Vagina (tissue), 2 donors: ENCODE measurements at regions not wholly inside any gene's neighbourhood (a gene's known extent, or its start where the extent isn't known, plus 50 kb on each side); places are given as distances from the start of the nearest gene placed in this dataset.

ENCODE experiments used
- DNase-seq, 2 donors: peaks; one replicate each; pipeline ENCODE4 v3.0.0-alpha.2; 2017; ENCODE audit errors: extremely low spot score in 2 of 2
- H3K27ac ChIP-seq: fragments of 200-600 bp; sonication (generic); one replicate; pipeline ENCODE4 v1.5.1; 2019
- H3K27me3 ChIP-seq: fragments of 200-600 bp; sonication (generic); one replicate; pipeline ENCODE4 v1.5.1; 2019
- H3K36me3 ChIP-seq, 2 donors: fragments of 200-600 bp; sonication (generic); one replicate each; pipeline ENCODE4 v1.5.1; 2017 to 2019
- H3K4me1 ChIP-seq: fragments of 200-600 bp; sonication (generic); one replicate; pipeline ENCODE4 v1.5.1; 2019
- H3K4me3 ChIP-seq, 2 donors: fragments of 200-600 bp; sonication (generic); 1 replicate in 1 of 2; 2 replicates in 1 of 2; pipeline ENCODE4 v1.5.1; 2016 to 2019
- H3K9me3 ChIP-seq: fragments of 200-600 bp; sonication (generic); one replicate; pipeline ENCODE4 v1.5.1; 2019
- CTCF ChIP-seq, 3 experiments: fragments of 450-650 bp in 2 of 3; fragments of 200-600 bp in 1 of 3; sonication (generic) in 1 of 3; IDR thresholded peaks; one replicate each; pipeline ENCODE4 v1.5.1; 2017 to 2019; ENCODE audit warnings: antibody characterized with exemption in 3 of 3, mild to moderate bottlenecking in 2 of 3, moderate library complexity in 2 of 3
- POLR2A ChIP-seq, 2 donors: fragments of 450-650 bp; IDR thresholded peaks; one replicate each; pipeline ENCODE4 v1.6.1; 2017; ENCODE audit warnings: antibody characterized with exemption in 2 of 2, mild to moderate bottlenecking in 2 of 2, moderate library complexity in 2 of 2
- POLR2AphosphoS5 ChIP-seq, 2 donors: sonication (generic); formaldehyde crosslinking; IDR thresholded peaks; one replicate each; pipeline ENCODE4 v1.9.0; 2017; ENCODE audit warnings: antibody characterized with exemption in 2 of 2, mild to moderate bottlenecking in 2 of 2, low read depth in 1 of 2; ENCODE audit not compliant: insufficient read depth in 1 of 2
- intact Hi-C: fragments of 100-400 bp; cut with DNase I; formaldehyde crosslinking; loops from one replicate; pipeline ENCODE4 v1.15.1; 2023

- peak; percentile 34 to 58 for DNase-seq
- TF ChIP-seq CTCF (IDR thresholded peaks at IDR 0.05) (no peak), POLR2A (IDR thresholded peaks at IDR 0.05) (no peak), POLR2AphosphoS5 (IDR thresholded peaks at IDR 0.05; ENCODE audit: insufficient read depth in 1 of 2, low read depth in 1 of 2) (no peak)
- H3K4me1 ChIP-seq = no peaks in the 10 kb centered on the region
Observed at GRCh38 chr14:95811813-95812212, 64.8 kb upstream of the TUNAR start.

GRCh38 chr14:95808371-95808770 is 68.3 kb upstream of the TUNAR start:
- H3K9me3 ChIP-seq = no peaks in the 10 kb centered on the region
- no peaks in the 10 kb centered on the region for H3K27me3 ChIP-seq
- no peaks in the 10 kb centered on the region for H3K4me1 ChIP-seq
- H3K36me3 ChIP-seq = no peaks in the 10 kb centered on the region
- intact Hi-C loops = no loop called here
- H3K4me3 ChIP-seq = no peak overlapping the region
- no peak for TF ChIP-seq POLR2A (IDR thresholded peaks at IDR 0.05)
- no peak for TF ChIP-seq POLR2AphosphoS5 (IDR thresholded peaks at IDR 0.05; ENCODE audit: insufficient read depth in 1 of 2, low read depth in 1 of 2)
- no peak for TF ChIP-seq CTCF (IDR thresholded peaks at IDR 0.05)
- H3K27ac ChIP-seq = no peak overlapping the region
- DNase-seq = peak in 1 of 2 donors; percentile 37

More at GRCh38 chr14:95811813-95812212, 64.8 kb upstream of the TUNAR start:
- no peaks in the 10 kb centered on the region for H3K9me3 ChIP-seq
- H3K27ac ChIP-seq = no peak overlapping the region
- no peaks in the 10 kb centered on the region for H3K36me3 ChIP-seq
- no peaks in the 10 kb centered on the region for H3K27me3 ChIP-seq
- no peak overlapping the region for H3K4me3 ChIP-seq
- intact Hi-C loops = no loop called here

- Histone ChIP-seq H3K9me3 (no peaks in the 10 kb centered on the region), H3K27me3 (no peaks in the 10 kb centered on the region), H3K27ac (no peak overlapping the region), H3K36me3 (no peaks in the 10 kb centered on the region), H3K4me1 (no peaks in the 10 kb centered on the region), H3K4me3 (no peak overlapping the region)
- intact Hi-C loops = no loop called here
- TF ChIP-seq POLR2A (IDR thresholded peaks at IDR 0.05) (no peak), POLR2AphosphoS5 (IDR thresholded peaks at IDR 0.05; ENCODE audit: insufficient read depth in 1 of 2, low read depth in 1 of 2) (no peak)
- DNase-seq = no peak
Observed at GRCh38 chr14:95796788-95797187, 79.8 kb upstream of the TUNAR start.

GRCh38 chr14:95787941-95788340 is 74.0 kb upstream of the TCL1A start:
- H3K27ac ChIP-seq = no peak overlapping the region
- no peak overlapping the region for H3K4me3 ChIP-seq
- no peak for TF ChIP-seq POLR2A (IDR thresholded peaks at IDR 0.05)
- no peak for TF ChIP-seq CTCF (IDR thresholded peaks at IDR 0.05)
- no peak for TF ChIP-seq POLR2AphosphoS5 (IDR thresholded peaks at IDR 0.05; ENCODE audit: insufficient read depth in 1 of 2, low read depth in 1 of 2)
- no peak for DNase-seq
- intact Hi-C loops = no loop called here
- H3K36me3 ChIP-seq = no peaks in the 10 kb centered on the region
- no peaks in the 10 kb centered on the region for H3K27me3 ChIP-seq
- H3K4me1 ChIP-seq = no peaks in the 10 kb centered on the region
- no peaks in the 10 kb centered on the region for H3K9me3 ChIP-seq

- H3K27me3 ChIP-seq = no peaks in the 10 kb centered on the region
- no peak overlapping the region for H3K4me3 ChIP-seq
- no peak overlapping the region for H3K27ac ChIP-seq
- no peak for DNase-seq
- H3K9me3 ChIP-seq = no peaks in the 10 kb centered on the region
- H3K36me3 ChIP-seq = no peaks in the 10 kb centered on the region
- H3K4me1 ChIP-seq = no peaks in the 10 kb centered on the region
- TF ChIP-seq CTCF (IDR thresholded peaks at IDR 0.05) = no peak
- TF ChIP-seq POLR2A (IDR thresholded peaks at IDR 0.05) = no peak
- no peak for TF ChIP-seq POLR2AphosphoS5 (IDR thresholded peaks at IDR 0.05; ENCODE audit: insufficient read depth in 1 of 2, low read depth in 1 of 2)
- intact Hi-C loops = no loop called here
Observed at GRCh38 chr14:95786566-95786965, 72.6 kb upstream of the TCL1A start.
